ENCODE measurements at regions not wholly inside any gene's neighbourhood (a gene's known extent, or its start where the extent isn't known, plus 50 kb on each side); places are given as distances from the start of the nearest gene placed in this dataset.

DNA sequence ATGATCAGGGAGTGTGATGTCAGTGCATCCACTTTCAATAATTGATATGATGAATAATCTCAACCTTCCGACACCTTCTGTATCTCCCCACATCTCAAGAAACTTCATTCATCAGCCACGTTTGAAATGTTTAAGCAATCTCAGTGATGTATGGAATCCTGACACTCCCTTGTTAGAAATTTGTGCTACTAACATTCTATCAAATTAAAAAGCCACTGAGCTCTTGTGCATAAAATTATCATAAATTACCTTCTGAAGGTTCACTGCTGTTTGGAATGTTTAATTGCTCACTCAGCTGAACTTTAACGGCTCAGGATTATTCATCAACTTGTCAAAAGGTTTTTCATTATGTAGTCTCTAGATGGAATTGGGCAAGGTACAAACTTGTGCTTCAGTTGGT is 108.4 kb upstream of the DPH6 start:
- TF ChIP-seq, protein P1, sequence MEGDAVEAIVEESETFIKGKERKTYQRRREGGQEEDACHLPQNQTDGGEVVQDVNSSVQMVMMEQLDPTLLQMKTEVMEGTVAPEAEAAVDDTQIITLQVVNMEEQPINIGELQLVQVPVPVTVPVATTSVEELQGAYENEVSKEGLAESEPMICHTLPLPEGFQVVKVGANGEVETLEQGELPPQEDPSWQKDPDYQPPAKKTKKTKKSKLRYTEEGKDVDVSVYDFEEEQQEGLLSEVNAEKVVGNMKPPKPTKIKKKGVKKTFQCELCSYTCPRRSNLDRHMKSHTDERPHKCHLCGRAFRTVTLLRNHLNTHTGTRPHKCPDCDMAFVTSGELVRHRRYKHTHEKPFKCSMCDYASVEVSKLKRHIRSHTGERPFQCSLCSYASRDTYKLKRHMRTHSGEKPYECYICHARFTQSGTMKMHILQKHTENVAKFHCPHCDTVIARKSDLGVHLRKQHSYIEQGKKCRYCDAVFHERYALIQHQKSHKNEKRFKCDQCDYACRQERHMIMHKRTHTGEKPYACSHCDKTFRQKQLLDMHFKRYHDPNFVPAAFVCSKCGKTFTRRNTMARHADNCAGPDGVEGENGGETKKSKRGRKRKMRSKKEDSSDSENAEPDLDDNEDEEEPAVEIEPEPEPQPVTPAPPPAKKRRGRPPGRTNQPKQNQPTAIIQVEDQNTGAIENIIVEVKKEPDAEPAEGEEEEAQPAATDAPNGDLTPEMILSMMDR (IDR thresholded peaks at IDR 0.05) = no peak
- no peak for TF ChIP-seq POLR2A (IDR thresholded peaks at IDR 0.05)

Measured in esophagus squamous epithelium (tissue), 4 donors.